GM19035 (cell line): ENCODE measurements at regions not wholly inside any gene's neighbourhood (a gene's known extent, or its start where the extent isn't known, plus 50 kb on each side); places are given as distances from the start of the nearest gene placed in this dataset.
"Not testable (repeated sequence)": the region's sequence is repeated elsewhere in the genome, so short reads cannot be mapped to it uniquely, and the experiment has no call there.

Experiments
- ATAC-seq: cut with Tn5 transposase; IDR thresholded peaks from one replicate; pipeline ENCODE4 v1.9.1; 2021; ENCODE audit not compliant: unreplicated experiment

GRCh38 chr6:141790921-141791320, 341.8 kb upstream of the GJE1 start:
- ATAC-seq = no peak

- ATAC-seq = no peak
Measured at GRCh38 chr6:141788096-141788495, 344.6 kb upstream of the GJE1 start.

GRCh38 chr6:141783585-141783984, 349.1 kb upstream of the GJE1 start:
- ATAC-seq = no peak

- ATAC-seq = no peak
Measured at GRCh38 chr6:141780296-141780695, 352.4 kb upstream of the GJE1 start.

GRCh38 chr6:141764388-141764787, 368.3 kb upstream of the GJE1 start:
- no peak for ATAC-seq

GRCh38 chr6:141758430-141758829, 374.3 kb upstream of the GJE1 start:
- no peak for ATAC-seq

- no peak for ATAC-seq
Measured at GRCh38 chr6:141753180-141753579, 379.5 kb upstream of the GJE1 start.

- ATAC-seq = no peak
Measured at GRCh38 chr6:141752677-141753076, 380.0 kb upstream of the GJE1 start.

- ATAC-seq = not testable (repeated sequence)
Measured at GRCh38 chr6:141746324-141746723, 386.4 kb upstream of the GJE1 start.

GRCh38 chr6:141744971-141745370, 387.8 kb upstream of the GJE1 start:
- no peak for ATAC-seq

GRCh38 chr6:141744194-141744925, 388.4 kb upstream of the GJE1 start:
- ATAC-seq = no peak

- ATAC-seq = no peak
Measured at GRCh38 chr6:141736104-141736503, 396.6 kb upstream of the GJE1 start.

GRCh38 chr6:141735126-141735525, 397.6 kb upstream of the GJE1 start:
- no peak for ATAC-seq

GRCh38 chr6:141734071-141734840, 398.5 kb upstream of the GJE1 start:
- ATAC-seq = no peak

GRCh38 chr6:141729146-141729545, 403.6 kb upstream of the GJE1 start:
- no peak for ATAC-seq

GRCh38 chr6:141728330-141728729, 404.4 kb upstream of the GJE1 start:
- ATAC-seq = no peak

GRCh38 chr6:141726248-141726647, 406.5 kb upstream of the GJE1 start:
- no peak for ATAC-seq

GRCh38 chr6:141724731-141725130, 408.0 kb upstream of the GJE1 start:
- no peak for ATAC-seq

- ATAC-seq = no peak
Measured at GRCh38 chr6:141719476-141719875, 413.2 kb upstream of the GJE1 start.

GRCh38 chr6:141705431-141705830, 427.3 kb upstream of the GJE1 start:
- no peak for ATAC-seq

GRCh38 chr6:141704151-141704550, 428.6 kb upstream of the GJE1 start:
- ATAC-seq = no peak

GRCh38 chr6:141701732-141702131, 431.0 kb upstream of the GJE1 start:
- ATAC-seq = no peak
